Keratinocyte (primary cell): ENCODE measurements at regions not wholly inside any gene's neighbourhood (a gene's known extent, or its start where the extent isn't known, plus 50 kb on each side); places are given as distances from the start of the nearest gene placed in this dataset.

Source experiments
- DNase-seq: peaks from one replicate; pipeline ENCODE4 v3.0.0-alpha.2; 2011; ENCODE audit warnings: low read depth, missing footprints, low spot score
- FAIRE-seq: peaks from 2 replicates; lab custom pipeline; 2011; peaks lifted over from hg19 to GRCh38; lab: Jason Lieb, UNC
- H2AFZ ChIP-seq: 2 replicates; pipeline ENCODE4 v1.6.0; 2012; ENCODE audit warnings: low read length, control low read depth, inconsistent platforms; ENCODE audit not compliant: control insufficient read depth
- H3K27ac ChIP-seq: 2 replicates; pipeline ENCODE4 v1.5.1; 2011; ENCODE audit warnings: low read length; ENCODE audit not compliant: control insufficient read depth, insufficient read depth
- H3K27me3 ChIP-seq: 3 replicates; pipeline ENCODE4 v1.6.0; 2011; ENCODE audit warnings: low read length; ENCODE audit not compliant: control insufficient read depth, insufficient read depth; ENCODE audit errors: extremely low read depth
- H3K36me3 ChIP-seq, 2 experiments: 2 replicates in 1 of 2; 3 replicates in 1 of 2; pipeline ENCODE4 v1.5.1; 2011; ENCODE audit warnings: low read length in 2 of 2, mild to moderate bottlenecking in 1 of 2; ENCODE audit not compliant: control insufficient read depth in 2 of 2, insufficient read depth in 2 of 2; ENCODE audit errors: extremely low read depth in 1 of 2
- H3K4me1 ChIP-seq: 3 replicates; pipeline ENCODE4 v1.5.1; 2011; ENCODE audit warnings: low read length; ENCODE audit not compliant: control insufficient read depth, insufficient read depth; ENCODE audit errors: extremely low read depth
- H3K4me2 ChIP-seq: 3 replicates; pipeline ENCODE4 v1.6.0; 2011; ENCODE audit warnings: low read depth, low read length; ENCODE audit not compliant: control insufficient read depth, insufficient read depth; ENCODE audit errors: extremely low read depth
- H3K4me3 ChIP-seq, 3 experiments: fragments of 200-600 bp in 1 of 3; sonication (generic) in 1 of 3; 2 replicates in 2 of 3; 3 replicates in 1 of 3; pipeline ENCODE4 v1.5.1; 2011 to 2016; ENCODE audit warnings: low read length in 3 of 3, mild to moderate bottlenecking in 3 of 3, control low read depth in 2 of 3, inconsistent platforms in 1 of 3, low read depth in 1 of 3, mixed read lengths in 1 of 3, mixed run types in 1 of 3, moderate library complexity in 1 of 3; ENCODE audit not compliant: control insufficient read depth in 2 of 3, insufficient read depth in 2 of 3; ENCODE audit errors: extremely low read depth in 1 of 3
- H3K79me2 ChIP-seq: 2 replicates; pipeline ENCODE4 v1.6.0; 2012; ENCODE audit warnings: low read length; ENCODE audit not compliant: control insufficient read depth, insufficient read depth
- H3K9ac ChIP-seq: 3 replicates; pipeline ENCODE4 v1.6.0; 2011; ENCODE audit warnings: low read length; ENCODE audit not compliant: control insufficient read depth, insufficient read depth; ENCODE audit errors: extremely low read depth
- H3K9me1 ChIP-seq: 3 replicates; pipeline ENCODE4 v1.6.0; 2011; ENCODE audit warnings: low read length; ENCODE audit not compliant: control insufficient read depth, insufficient read depth; ENCODE audit errors: extremely low read depth
- H3K9me3 ChIP-seq: 2 replicates; pipeline ENCODE4 v1.5.1; 2012; ENCODE audit warnings: low read depth, low read length; ENCODE audit not compliant: control insufficient read depth
- H4K20me1 ChIP-seq: 3 replicates; pipeline ENCODE4 v1.6.0; 2011; ENCODE audit warnings: low read length; ENCODE audit not compliant: control insufficient read depth, insufficient read depth; ENCODE audit errors: extremely low read depth
- EZH2 ChIP-seq: IDR thresholded peaks from one replicate; pipeline ENCODE4 v1.6.1; 2012; ENCODE audit warnings: inconsistent platforms, mild to moderate bottlenecking, low read length, moderate library complexity
- dilution Hi-C: fragments of 300-500 bp; cut with MboI; formaldehyde crosslinking; loops from one replicate; pipeline ENCODE4 v1.7.0; 2020; ENCODE audit warnings: low sequenced_read_pairs; ENCODE audit not compliant: extremely low pct_ligation_motif_present
- TF ChIP-seq, protein P1 (sequence below), 3 experiments: IDR thresholded peaks in 1 of 3; conservative IDR thresholded peaks in 1 of 3; optimal IDR thresholded peaks in 1 of 3; 2 replicates in 2 of 3; 3 replicates in 1 of 3; pipeline versions ENCODE3 to v1.5.1; 2011; ENCODE audit warnings: low read length in 3 of 3, mild to moderate bottlenecking in 3 of 3, moderate library complexity in 2 of 3, control low read depth in 1 of 3, inconsistent platforms in 1 of 3; ENCODE audit not compliant: insufficient read depth in 2 of 3; ENCODE audit errors: extremely low read depth in 1 of 3

DNA sequence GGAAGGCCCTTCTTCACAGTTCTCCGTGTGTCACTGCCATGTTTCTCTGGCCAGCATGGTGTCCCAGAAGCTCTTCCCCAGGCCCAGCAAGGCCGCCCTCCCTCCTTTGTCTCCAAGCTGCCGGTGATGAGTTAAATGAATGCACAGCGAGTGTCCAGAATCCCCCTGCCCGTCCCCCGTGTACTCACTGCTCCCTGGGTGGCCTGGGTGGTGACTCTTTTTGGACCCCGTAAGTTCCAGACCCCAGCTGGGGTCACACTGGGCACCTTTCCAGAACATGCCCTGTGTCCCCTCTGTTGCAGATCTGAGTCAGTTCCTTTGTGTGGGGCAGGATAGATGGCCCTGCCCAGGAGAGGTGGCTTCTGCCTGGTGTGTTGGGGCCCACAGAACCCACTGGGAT is 95.0 kb downstream of the MRPL36 start:
- no peak overlapping the region for H3K27ac ChIP-seq
- no peaks in the 10 kb centered on the region for H4K20me1 ChIP-seq
- H3K4me3 ChIP-seq: no peak overlapping the region
- H3K9me1 ChIP-seq: no peaks in the 10 kb centered on the region
- no peaks in the 10 kb centered on the region for H3K27me3 ChIP-seq
- DNase-seq (no peak), FAIRE-seq (no peak)
- no peak overlapping the region for H2AFZ ChIP-seq
- H3K4me2 ChIP-seq: no peak overlapping the region
- TF ChIP-seq EZH2: no peak
- TF ChIP-seq, protein P1, sequence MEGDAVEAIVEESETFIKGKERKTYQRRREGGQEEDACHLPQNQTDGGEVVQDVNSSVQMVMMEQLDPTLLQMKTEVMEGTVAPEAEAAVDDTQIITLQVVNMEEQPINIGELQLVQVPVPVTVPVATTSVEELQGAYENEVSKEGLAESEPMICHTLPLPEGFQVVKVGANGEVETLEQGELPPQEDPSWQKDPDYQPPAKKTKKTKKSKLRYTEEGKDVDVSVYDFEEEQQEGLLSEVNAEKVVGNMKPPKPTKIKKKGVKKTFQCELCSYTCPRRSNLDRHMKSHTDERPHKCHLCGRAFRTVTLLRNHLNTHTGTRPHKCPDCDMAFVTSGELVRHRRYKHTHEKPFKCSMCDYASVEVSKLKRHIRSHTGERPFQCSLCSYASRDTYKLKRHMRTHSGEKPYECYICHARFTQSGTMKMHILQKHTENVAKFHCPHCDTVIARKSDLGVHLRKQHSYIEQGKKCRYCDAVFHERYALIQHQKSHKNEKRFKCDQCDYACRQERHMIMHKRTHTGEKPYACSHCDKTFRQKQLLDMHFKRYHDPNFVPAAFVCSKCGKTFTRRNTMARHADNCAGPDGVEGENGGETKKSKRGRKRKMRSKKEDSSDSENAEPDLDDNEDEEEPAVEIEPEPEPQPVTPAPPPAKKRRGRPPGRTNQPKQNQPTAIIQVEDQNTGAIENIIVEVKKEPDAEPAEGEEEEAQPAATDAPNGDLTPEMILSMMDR (optimal IDR thresholded peaks at IDR 0.05 in 1 of 3, IDR thresholded peaks at IDR 0.05 in 1 of 3, conservative IDR thresholded peaks at IDR 0.05 in 1 of 3; ENCODE audit: extremely low read depth in 1 of 3, insufficient read depth in 2 of 3, low read length in 3 of 3): no peak
- H3K9me3 ChIP-seq: no peaks in the 10 kb centered on the region
- H3K36me3 ChIP-seq: no peaks in the 10 kb centered on the region
- no peaks in the 10 kb centered on the region for H3K4me1 ChIP-seq
- dilution Hi-C loops: no loop called here
- H3K79me2 ChIP-seq: no peaks in the 10 kb centered on the region
- H3K9ac ChIP-seq: no peak overlapping the region

DNA sequence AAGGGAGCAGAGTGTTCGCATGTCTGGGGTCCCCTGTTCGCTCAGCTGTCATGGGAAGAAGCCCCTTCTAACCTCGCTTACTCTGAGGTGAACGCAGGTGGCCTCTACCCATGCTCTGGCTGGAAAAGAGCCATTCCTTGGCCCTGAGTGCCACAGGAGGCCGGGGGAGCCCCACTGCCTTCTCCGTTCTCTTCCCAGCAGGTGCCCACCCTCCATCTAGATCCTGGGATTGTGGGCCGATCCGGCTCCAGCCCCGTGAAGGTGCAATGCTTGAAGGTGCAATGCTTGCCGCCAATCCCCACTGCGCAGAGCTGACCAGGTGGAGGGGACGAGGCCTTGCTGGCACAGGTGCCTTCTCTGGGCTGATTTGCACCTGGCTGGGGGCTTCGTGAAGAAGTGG is 95.4 kb downstream of the MRPL36 start:
- no peaks in the 10 kb centered on the region for H3K4me1 ChIP-seq
- H3K4me2 ChIP-seq: no peak overlapping the region
- no peaks in the 10 kb centered on the region for H4K20me1 ChIP-seq
- no peaks in the 10 kb centered on the region for H3K27me3 ChIP-seq
- H3K9ac ChIP-seq: no peak overlapping the region
- DNase-seq (no peak), FAIRE-seq (no peak)
- H2AFZ ChIP-seq: no peak overlapping the region
- no peak overlapping the region for H3K4me3 ChIP-seq
- H3K36me3 ChIP-seq: no peaks in the 10 kb centered on the region
- H3K27ac ChIP-seq: no peak overlapping the region
- TF ChIP-seq EZH2: no peak
- TF ChIP-seq, protein P1 (optimal IDR thresholded peaks at IDR 0.05 in 1 of 3, IDR thresholded peaks at IDR 0.05 in 1 of 3, conservative IDR thresholded peaks at IDR 0.05 in 1 of 3; ENCODE audit: extremely low read depth in 1 of 3, insufficient read depth in 2 of 3, low read length in 3 of 3): no peak
- H3K79me2 ChIP-seq: no peaks in the 10 kb centered on the region
- dilution Hi-C loops: no loop called here
- H3K9me3 ChIP-seq: no peaks in the 10 kb centered on the region
- H3K9me1 ChIP-seq: no peaks in the 10 kb centered on the region
